ENCODE measurements at regions not wholly inside any gene's neighbourhood (a gene's known extent, or its start where the extent isn't known, plus 50 kb on each side); places are given as distances from the start of the nearest gene placed in this dataset.

GRCh38 chr5:61805101-61805500 lies 473.0 kb downstream of the ZSWIM6 start:
- TF ChIP-seq SUZ12 (IDR thresholded peaks at IDR 0.05): no peak
- no peak for TF ChIP-seq FOXK2 (IDR thresholded peaks at IDR 0.05)
- no peak for TF ChIP-seq FOXA1 (IDR thresholded peaks at IDR 0.05)
- no peak for TF ChIP-seq BHLHE40 (IDR thresholded peaks at IDR 0.05; ENCODE audit: borderline replicate concordance)
